Cardiac fibroblast (primary cell): ENCODE measurements at regions not wholly inside any gene's neighbourhood (a gene's known extent, or its start where the extent isn't known, plus 50 kb on each side); places are given as distances from the start of the nearest gene placed in this dataset.
"Not testable (repeated sequence)": the region's sequence is repeated elsewhere in the genome, so short reads cannot be mapped to it uniquely, and the experiment has no call there.

Source experiments
- DNase-seq, 2 donors: peaks; one replicate each; pipeline versions ENCODE4 v3.0.0 to v3.0.0-alpha.2; 2010; ENCODE audit warnings: low read depth in 2 of 2
- H3K4me3 ChIP-seq, 2 donors: replicated peaks in 1 of 2; 1 replicate in 1 of 2; 2 replicates in 1 of 2; pipeline ENCODE4 v1.5.1; 2011; ENCODE audit warnings: low read depth in 2 of 2, low read length in 2 of 2, mild to moderate bottlenecking in 2 of 2, moderate library complexity in 1 of 2
- CTCF ChIP-seq: IDR thresholded peaks from one replicate; pipeline ENCODE4 v1.5.1; 2011; ENCODE audit warnings: low read depth, mild to moderate bottlenecking, low read length, inconsistent platforms

GRCh38 chr5:34416501-34417008 lies 239.6 kb upstream of the RAI14 start:
- no peak for DNase-seq
- H3K4me3 ChIP-seq: no peak overlapping the region
- TF ChIP-seq CTCF: no peak

GRCh38 chr5:34420191-34420590 lies 235.9 kb upstream of the RAI14 start:
- not testable (repeated sequence) for H3K4me3 ChIP-seq, DNase-seq

- no peak for DNase-seq
- no peak overlapping the region for H3K4me3 ChIP-seq
- TF ChIP-seq CTCF: no peak
These were observed 219.2 kb upstream of the RAI14 start for GRCh38 chr5:34436761-34437501.

GRCh38 chr5:34439601-34440000 lies 216.5 kb upstream of the RAI14 start:
- TF ChIP-seq CTCF: no peak
- DNase-seq: no peak
- no peak overlapping the region for H3K4me3 ChIP-seq

GRCh38 chr5:34441767-34442166 lies 214.4 kb upstream of the RAI14 start:
- H3K4me3 ChIP-seq, DNase-seq: not testable (repeated sequence)

GRCh38 chr5:34447424-34447823 lies 208.7 kb upstream of the RAI14 start:
- no peak overlapping the region for H3K4me3 ChIP-seq
- TF ChIP-seq CTCF: no peak
- no peak for DNase-seq

GRCh38 chr5:34449639-34450038 lies 206.5 kb upstream of the RAI14 start:
- H3K4me3 ChIP-seq: no peak overlapping the region
- no peak for DNase-seq
- TF ChIP-seq CTCF: no peak

GRCh38 chr5:34450338-34450737 lies 205.8 kb upstream of the RAI14 start:
- H3K4me3 ChIP-seq: no peak overlapping the region
- no peak for TF ChIP-seq CTCF
- DNase-seq: no peak
